HG03139 (cell line): ENCODE measurements at regions not wholly inside any gene's neighbourhood (a gene's known extent, or its start where the extent isn't known, plus 50 kb on each side); places are given as distances from the start of the nearest gene placed in this dataset.
"Not testable (repeated sequence)": the region's sequence is repeated elsewhere in the genome, so short reads cannot be mapped to it uniquely, and the experiment has no call there.

Experiments
- ATAC-seq: cut with Tn5 transposase; IDR thresholded peaks from one replicate; pipeline ENCODE4 v1.9.1; 2021; ENCODE audit not compliant: unreplicated experiment

GRCh38 chr5:177664737-177665136, 64.8 kb downstream of the B4GALT7 start:
- ATAC-seq: not testable (repeated sequence)

DNA sequence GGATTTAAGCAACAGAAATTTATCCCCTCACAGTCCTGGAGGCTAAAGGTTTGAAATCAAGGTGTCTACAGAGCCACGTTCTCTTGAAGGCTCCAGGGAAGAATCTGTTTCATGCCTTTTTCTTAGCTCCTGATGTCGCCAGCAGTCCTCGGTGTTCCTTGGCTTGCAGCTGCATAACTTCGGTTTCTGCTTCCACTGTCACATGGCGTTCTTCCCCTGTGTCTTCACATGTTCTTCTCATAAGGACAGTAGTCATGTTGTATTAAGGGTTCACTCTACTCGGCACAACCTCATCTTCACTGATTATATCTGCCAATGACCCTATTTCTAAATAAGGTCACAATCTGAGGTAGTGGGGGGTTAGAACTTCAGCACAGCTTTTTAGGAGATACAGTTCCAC, 65.2 kb downstream of the B4GALT7 start:
- ATAC-seq: not testable (repeated sequence)

- not testable (repeated sequence) for ATAC-seq
These were observed 66.0 kb downstream of the B4GALT7 start for GRCh38 chr5:177665960-177666359.

DNA sequence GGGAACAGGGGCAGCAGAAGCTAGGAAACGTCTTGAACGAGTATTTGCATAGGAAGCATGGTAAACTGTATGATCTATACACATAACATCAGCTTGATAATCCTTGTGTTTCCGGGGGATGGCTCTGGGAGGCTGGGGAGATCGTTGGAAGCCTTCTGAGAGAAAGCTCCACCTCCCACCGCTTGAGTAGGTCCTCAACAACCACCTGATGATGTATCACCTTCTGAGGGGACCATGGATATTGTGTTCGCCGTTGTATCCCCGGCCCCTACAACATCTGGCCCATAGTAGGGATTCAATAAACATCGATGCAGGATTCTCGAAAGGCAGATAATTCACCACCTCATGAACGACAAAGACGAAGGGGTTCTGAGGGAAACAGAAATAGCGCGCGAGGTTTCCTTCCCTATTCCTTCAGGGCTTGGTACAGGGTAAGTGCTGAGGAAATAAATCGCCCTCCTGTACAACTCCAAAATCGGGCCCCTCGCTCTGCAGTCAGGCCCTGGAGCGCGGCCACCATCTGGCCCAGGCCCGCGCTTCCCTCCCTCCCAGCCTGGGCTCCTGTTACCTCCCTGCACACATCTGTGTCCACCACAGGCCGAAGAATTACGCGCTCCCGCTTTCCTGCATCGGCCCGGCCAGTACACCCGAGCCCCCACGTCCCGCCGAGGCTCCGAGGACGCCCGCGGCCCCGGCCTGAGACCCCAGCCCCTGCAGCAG, 71.3 kb downstream of the B4GALT7 start:
- ATAC-seq: peak; percentile 32

GRCh38 chr5:177671755-177672690, 72.1 kb downstream of the B4GALT7 start:
- peak; percentile 48 for ATAC-seq
